Activated B cell treated with CpG ODN at 0.5 μM for 24 hours (primary cell): ENCODE measurements at regions not wholly inside any gene's neighbourhood (a gene's known extent, or its start where the extent isn't known, plus 50 kb on each side); places are given as distances from the start of the nearest gene placed in this dataset.

Source experiments
- ATAC-seq: fragments of 200-7000 bp; cut with Tn5 transposase; one replicate; pipeline ENCODE4 v1.10.0; 2021; ENCODE audit warnings: low read depth, mild to moderate bottlenecking, moderate library complexity
- CTCF ChIA-PET: fragments of 350-600 bp; sonication (Branson Sonifier 250); formaldehyde crosslinking; loops from one replicate; lab custom pipeline; 2021; ENCODE audit warnings: antibody characterized with exemption; lab: Charles Lee
- POLR2A ChIA-PET: fragments of 350-600 bp; sonication (Branson Sonifier 250); formaldehyde crosslinking; loops from one replicate; lab custom pipeline; 2021; ENCODE audit warnings: antibody characterized with exemption; lab: Charles Lee
- DNase-seq: peaks from one replicate; pipeline ENCODE4 v3.0.0; 2022
- H3K27ac Mint-ChIP-seq: one replicate; pipeline ENCODE4 v1.8.0; 2020; ENCODE audit warnings: mixed read lengths
- H3K27me3 Mint-ChIP-seq: one replicate; pipeline ENCODE4 v1.8.0; 2021; ENCODE audit warnings: mixed read lengths
- H3K36me3 Mint-ChIP-seq: one replicate; pipeline ENCODE4 v1.8.0; 2021; ENCODE audit warnings: low read depth, mixed read lengths
- H3K4me1 Mint-ChIP-seq: one replicate; pipeline ENCODE4 v1.8.0; 2021; ENCODE audit warnings: mixed read lengths
- H3K4me3 Mint-ChIP-seq: one replicate; pipeline ENCODE4 v1.8.0; 2020; ENCODE audit warnings: mild to moderate bottlenecking, mixed read lengths
- H3K9me3 Mint-ChIP-seq: one replicate; pipeline ENCODE4 v1.8.0; 2020; ENCODE audit warnings: mixed read lengths
- intact Hi-C: fragments of 100-400 bp; cut with micrococcal nuclease; formaldehyde crosslinking; loops from one replicate; pipeline ENCODE4 v1.15.1; 2024
- TF ChIP-seq, protein P1 (sequence below): fragments of 200-600 bp; IDR thresholded peaks from one replicate; pipeline ENCODE4 v1.8.0; 2022; ENCODE audit warnings: antibody characterized with exemption, mild to moderate bottlenecking

GRCh38 chr7:116417593-116418345, 81.8 kb upstream of the CAV2 start:
- ATAC-seq, result no peak

GRCh38 chr7:116418524-116418923, 81.0 kb upstream of the CAV2 start:
- intact Hi-C loops, result no loop called here
- Mint-ChIP-seq H3K4me3 (no peak overlapping the region), H3K36me3 (no peaks in the 10 kb centered on the region), H3K9me3 (no peaks in the 10 kb centered on the region), H3K27ac (no peak overlapping the region), H3K4me1 (no peaks in the 10 kb centered on the region), H3K27me3 (peaks cover 4% of the 10 kb centered on the region)
- CTCF ChIA-PET, result no interaction called here
- no peak for ATAC-seq
- DNase-seq, result no peak
- TF ChIP-seq, protein P1, sequence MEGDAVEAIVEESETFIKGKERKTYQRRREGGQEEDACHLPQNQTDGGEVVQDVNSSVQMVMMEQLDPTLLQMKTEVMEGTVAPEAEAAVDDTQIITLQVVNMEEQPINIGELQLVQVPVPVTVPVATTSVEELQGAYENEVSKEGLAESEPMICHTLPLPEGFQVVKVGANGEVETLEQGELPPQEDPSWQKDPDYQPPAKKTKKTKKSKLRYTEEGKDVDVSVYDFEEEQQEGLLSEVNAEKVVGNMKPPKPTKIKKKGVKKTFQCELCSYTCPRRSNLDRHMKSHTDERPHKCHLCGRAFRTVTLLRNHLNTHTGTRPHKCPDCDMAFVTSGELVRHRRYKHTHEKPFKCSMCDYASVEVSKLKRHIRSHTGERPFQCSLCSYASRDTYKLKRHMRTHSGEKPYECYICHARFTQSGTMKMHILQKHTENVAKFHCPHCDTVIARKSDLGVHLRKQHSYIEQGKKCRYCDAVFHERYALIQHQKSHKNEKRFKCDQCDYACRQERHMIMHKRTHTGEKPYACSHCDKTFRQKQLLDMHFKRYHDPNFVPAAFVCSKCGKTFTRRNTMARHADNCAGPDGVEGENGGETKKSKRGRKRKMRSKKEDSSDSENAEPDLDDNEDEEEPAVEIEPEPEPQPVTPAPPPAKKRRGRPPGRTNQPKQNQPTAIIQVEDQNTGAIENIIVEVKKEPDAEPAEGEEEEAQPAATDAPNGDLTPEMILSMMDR, result no peak
- POLR2A ChIA-PET, result no interaction called here

More at GRCh38 chr7:116417593-116418345, 81.8 kb upstream of the CAV2 start:
- H3K27ac Mint-ChIP-seq, result no peak overlapping the region
- ChIA-PET CTCF (no interaction called here), POLR2A (interaction anchor here (0.5 kb wide), 1 partner anchor 100 kb away, joined by 4 read pairs; no protein-coding TSS in a partner anchor)
- TF ChIP-seq, protein P1, result no peak
- no peaks in the 10 kb centered on the region for H3K36me3 Mint-ChIP-seq
- H3K4me3 Mint-ChIP-seq, result no peak overlapping the region
- H3K4me1 Mint-ChIP-seq, result no peaks in the 10 kb centered on the region
- no peak for DNase-seq
- intact Hi-C loops, result no loop called here
- H3K9me3 Mint-ChIP-seq, result no peaks in the 10 kb centered on the region
- peaks cover 4% of the 10 kb centered on the region for H3K27me3 Mint-ChIP-seq

GRCh38 chr7:116420003-116420402, 79.5 kb upstream of the CAV2 start:
- intact Hi-C loops, result no loop called here
- TF ChIP-seq, protein P1, result no peak
- Mint-ChIP-seq H3K36me3 (no peaks in the 10 kb centered on the region), H3K4me3 (no peak overlapping the region), H3K4me1 (no peaks in the 10 kb centered on the region), H3K9me3 (no peaks in the 10 kb centered on the region), H3K27ac (no peak overlapping the region), H3K27me3 (peaks cover 4% of the 10 kb centered on the region)
- ChIA-PET CTCF (no interaction called here), POLR2A (no interaction called here)
- DNase-seq (no peak), ATAC-seq (no peak)

GRCh38 chr7:116421298-116421697, 78.2 kb upstream of the CAV2 start:
- Mint-ChIP-seq H3K36me3 (no peaks in the 10 kb centered on the region), H3K4me1 (no peaks in the 10 kb centered on the region), H3K4me3 (no peak overlapping the region), H3K9me3 (no peaks in the 10 kb centered on the region), H3K27ac (no peak overlapping the region), H3K27me3 (peaks cover 4% of the 10 kb centered on the region)
- intact Hi-C loops, result no loop called here
- no peak for ATAC-seq
- ChIA-PET POLR2A (no interaction called here), CTCF (no interaction called here)
- TF ChIP-seq, protein P1, result no peak
- no peak for DNase-seq

DNA sequence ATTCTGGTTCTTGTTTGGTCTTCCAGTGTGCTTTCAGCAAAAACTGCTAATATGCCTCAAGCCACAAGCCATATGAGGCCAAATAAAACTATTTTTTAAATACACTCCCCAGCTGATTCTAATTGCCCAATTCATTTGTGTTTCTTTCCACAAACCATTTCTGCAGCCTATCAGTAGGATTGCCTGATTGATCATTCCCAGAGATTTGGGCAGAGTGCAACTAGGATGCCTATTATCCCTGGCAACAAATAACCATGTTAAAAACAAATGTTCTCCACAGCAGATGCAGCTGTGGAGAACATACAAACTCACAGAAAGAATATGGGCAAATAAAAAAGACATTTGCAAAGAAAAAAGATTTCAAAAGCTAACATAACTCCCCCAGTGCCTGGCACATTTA, 76.9 kb upstream of the CAV2 start:
- ATAC-seq, result no peak
- Mint-ChIP-seq H3K9me3 (no peaks in the 10 kb centered on the region), H3K4me3 (no peak overlapping the region), H3K4me1 (no peaks in the 10 kb centered on the region), H3K36me3 (no peaks in the 10 kb centered on the region), H3K27ac (no peak overlapping the region), H3K27me3 (peaks cover 4% of the 10 kb centered on the region)
- ChIA-PET POLR2A (no interaction called here), CTCF (no interaction called here)
- DNase-seq, result no peak
- TF ChIP-seq, protein P1, result no peak
- intact Hi-C loops, result no loop called here
